Stromal cell of bone marrow (primary cell): ENCODE measurements at regions not wholly inside any gene's neighbourhood (a gene's known extent, or its start where the extent isn't known, plus 50 kb on each side); places are given as distances from the start of the nearest gene placed in this dataset.

ENCODE experiments used
- DNase-seq: peaks from one replicate; pipeline ENCODE4 v3.0.0-alpha.2; 2012; ENCODE audit warnings: low read depth

- DNase-seq, result no peak
These were observed 1616.8 kb upstream of the ACVR2A start for GRCh38 chr2:146228020-146228393.

GRCh38 chr2:146227152-146228019 lies 1617.4 kb upstream of the ACVR2A start:
- no peak for DNase-seq

- no peak for DNase-seq
These were observed 1618.8 kb upstream of the ACVR2A start for GRCh38 chr2:146226077-146226476.

GRCh38 chr2:146221826-146222225 lies 1623.0 kb upstream of the ACVR2A start:
- DNase-seq, result no peak

GRCh38 chr2:146220957-146221356 lies 1623.9 kb upstream of the ACVR2A start:
- DNase-seq, result no peak

DNA sequence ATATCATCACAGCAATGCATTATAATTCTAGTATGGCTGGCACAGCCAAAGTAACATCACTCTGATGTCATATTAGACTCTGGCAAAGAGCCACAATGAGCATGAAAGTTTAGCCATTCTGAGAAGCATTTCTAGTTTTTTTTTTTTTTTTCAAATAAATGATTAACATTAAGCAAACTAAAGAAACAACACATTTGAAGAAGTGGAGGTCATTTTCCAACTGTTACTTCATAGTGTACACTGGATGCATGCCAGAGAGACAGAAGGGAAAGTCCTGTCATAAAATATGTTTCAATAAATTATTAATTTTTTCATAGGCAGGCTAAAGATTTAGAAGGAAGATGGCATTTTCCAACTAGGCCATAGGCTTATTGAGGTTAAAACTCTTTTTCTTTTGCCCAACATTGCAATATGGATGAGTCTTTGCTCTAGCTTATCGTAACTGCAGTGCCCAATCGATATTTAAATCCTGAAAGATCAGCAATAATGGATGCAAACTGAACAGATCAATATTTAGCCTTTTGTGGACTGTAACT lies 1630.4 kb upstream of the ACVR2A start:
- no peak for DNase-seq

DNA sequence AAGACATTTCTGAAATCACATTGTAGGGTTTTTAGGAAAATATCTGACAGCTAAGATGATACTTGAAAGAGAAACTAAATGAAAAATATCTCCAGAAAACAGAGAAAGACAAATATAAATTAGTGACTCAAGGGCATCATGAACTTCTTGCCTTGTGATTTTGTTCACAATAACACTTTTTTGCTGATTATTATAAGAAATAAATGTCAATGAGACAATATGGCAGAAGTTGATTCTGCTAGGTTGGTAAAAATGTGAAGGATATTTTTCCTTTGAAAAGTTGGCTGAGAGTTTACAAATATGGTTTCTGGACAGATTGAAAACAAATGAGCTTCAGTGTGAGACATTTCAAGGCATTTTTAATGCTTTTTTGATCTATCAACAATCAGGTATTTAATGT lies 1631.2 kb upstream of the ACVR2A start:
- no peak for DNase-seq

DNA sequence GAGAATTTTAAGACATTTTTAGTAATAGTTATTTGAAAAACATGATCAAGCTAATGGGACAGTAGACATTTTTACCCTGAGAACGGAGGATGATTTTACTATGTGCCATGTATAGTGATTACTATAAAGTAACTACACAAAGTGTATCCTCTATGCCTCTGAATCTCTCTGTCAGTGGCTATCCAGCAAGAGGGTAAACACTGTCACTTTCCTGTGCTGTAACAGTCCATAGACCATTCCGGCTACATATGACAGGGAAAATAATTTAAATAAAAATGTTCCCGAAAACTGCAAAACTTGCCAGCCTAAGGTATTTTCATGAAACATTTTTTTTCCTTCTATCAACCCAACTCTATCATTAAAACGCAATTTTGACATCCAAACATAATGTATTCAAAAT lies 1632.2 kb upstream of the ACVR2A start:
- DNase-seq, result no peak

- no peak for DNase-seq
These were observed 1635.0 kb upstream of the ACVR2A start for GRCh38 chr2:146209842-146210275.

GRCh38 chr2:146207901-146208300 lies 1636.9 kb upstream of the ACVR2A start:
- DNase-seq, result no peak

DNA sequence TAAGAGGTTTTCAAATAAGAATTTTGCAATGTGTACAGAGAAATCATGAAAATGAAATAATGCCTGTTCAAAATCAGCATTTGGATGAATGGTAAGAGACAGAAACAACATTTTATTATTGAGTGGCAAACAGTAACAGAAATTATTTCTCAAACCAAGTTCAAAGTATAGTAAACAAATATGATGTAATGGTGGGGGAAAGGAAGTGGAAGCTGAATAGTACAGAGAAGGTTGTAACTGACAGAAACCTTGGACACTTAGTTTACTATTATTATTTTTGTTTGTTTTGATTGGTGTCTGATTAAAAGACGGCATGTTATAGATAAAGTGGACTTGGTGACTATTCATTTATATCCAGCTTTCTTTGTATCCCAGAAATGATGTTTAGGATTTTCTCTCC lies 1637.4 kb upstream of the ACVR2A start:
- no peak for DNase-seq

DNA sequence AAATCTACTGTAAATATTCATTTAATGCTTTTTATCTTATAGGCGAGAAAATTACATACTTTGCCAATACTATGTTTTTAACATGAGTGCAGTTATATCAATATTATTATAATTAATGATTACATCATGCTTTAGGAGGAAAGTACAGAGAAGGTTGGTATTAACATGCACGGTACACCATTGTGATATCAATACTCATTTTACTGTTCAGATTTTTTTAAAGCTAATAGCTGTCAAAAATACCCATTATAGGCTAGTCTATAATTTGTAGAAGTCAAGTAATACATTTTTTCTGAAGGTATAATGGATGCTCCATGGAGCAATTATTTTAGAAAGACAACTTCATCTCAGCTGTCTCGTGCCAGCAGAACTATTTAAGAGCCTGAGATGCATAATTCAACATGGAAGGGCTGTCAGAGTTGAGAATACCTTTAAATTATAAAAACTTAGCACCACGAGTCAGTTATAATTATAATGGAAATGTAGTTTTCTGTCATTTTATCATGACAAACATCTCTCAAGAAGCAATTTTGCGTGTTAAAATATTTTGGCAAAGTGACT lies 1641.7 kb upstream of the ACVR2A start:
- DNase-seq, result no peak

GRCh38 chr2:146193619-146194018 lies 1651.2 kb upstream of the ACVR2A start:
- no peak for DNase-seq

DNA sequence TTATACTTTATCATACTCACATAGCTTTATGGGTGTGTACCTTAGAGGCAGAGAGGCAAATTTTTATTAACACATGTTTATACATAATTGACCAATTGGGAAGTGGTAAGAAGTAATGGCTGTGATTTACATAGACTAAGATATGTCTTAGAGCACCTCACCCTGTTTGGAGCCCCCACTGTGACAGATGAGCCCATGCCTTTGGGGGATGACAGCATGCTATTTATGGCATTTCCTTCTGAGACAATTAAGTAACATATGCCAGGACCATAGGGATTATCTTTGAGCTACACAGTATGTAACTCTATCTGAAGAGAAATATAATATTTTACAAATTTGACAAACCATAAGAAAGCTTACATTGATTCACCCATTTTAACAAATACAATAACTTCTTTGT lies 1655.3 kb upstream of the ACVR2A start:
- no peak for DNase-seq

DNA sequence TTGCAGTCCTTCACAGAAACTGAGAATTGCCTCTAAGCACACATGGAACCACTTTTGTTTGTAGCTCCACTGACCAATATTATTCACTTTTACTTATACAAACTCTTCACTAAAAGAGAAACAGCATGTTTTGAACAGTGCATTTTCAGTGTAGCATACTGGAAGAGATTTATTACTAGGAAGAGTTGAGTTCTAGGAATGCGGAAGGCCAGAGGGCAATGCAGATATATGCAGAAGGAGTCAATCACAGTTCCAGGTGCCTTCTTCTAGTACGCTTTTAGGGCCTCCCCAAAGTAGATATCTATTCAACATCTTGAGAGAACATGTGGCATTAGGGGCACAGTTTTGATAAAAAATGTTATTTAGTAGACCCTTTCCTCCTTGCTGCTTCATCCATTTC lies 1654.0 kb upstream of the ZEB2 start:
- no peak for DNase-seq

DNA sequence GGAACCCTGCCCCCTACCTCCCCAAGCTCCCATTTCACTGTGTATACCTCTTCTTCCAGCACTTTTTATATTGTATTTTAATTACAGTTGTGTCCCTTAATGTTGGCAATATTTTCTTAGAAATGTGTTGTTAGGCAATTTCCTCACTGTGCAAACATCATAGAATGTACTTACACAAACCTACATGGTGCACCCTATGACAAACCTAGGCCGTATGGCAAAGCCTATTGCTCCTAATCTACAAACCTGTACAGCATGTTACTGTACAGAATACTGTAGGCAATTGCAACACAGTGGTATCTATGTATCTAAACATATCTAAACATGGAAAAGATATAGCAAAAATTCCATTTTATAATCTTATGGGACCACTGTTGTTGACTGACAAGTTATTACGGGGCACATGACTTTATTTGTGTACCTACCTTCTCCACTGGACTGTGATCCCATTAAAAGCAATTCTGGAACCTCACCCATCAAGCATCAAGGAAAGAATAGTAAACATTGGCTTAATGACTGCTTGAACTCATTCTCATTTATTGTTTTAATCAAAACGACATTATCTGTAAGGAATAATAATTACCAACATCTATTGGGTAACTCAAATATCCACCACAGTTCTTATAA lies 1641.5 kb upstream of the ZEB2 start:
- DNase-seq, result no peak

GRCh38 chr2:146158072-146158674 lies 1638.3 kb upstream of the ZEB2 start:
- no peak for DNase-seq

DNA sequence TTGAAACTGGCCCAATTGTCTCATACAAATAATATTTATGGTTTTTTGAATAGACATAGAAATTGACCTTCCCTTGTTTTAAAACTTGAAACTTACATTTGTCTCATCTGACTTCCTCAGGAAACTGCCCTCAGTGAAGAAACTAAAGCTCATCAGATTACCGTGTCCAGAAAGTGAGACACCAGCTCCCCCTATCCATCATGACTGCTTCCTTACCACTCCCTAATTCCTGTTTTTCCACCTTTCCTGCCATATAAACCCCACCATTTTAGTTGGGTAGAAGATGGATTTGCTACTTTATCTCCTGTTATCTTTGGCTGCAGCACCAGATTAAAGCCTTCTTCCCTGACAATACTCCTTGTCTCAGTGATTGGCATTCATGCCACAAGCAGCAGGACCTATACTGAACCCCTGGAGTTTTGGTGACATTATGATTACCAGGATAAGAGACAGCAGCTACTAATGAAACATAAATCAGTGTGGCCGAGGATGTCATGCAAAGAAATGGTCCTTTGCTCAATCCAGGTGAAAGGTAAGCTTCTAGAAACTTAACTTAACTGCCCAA lies 1627.6 kb upstream of the ZEB2 start:
- DNase-seq, result no peak

DNA sequence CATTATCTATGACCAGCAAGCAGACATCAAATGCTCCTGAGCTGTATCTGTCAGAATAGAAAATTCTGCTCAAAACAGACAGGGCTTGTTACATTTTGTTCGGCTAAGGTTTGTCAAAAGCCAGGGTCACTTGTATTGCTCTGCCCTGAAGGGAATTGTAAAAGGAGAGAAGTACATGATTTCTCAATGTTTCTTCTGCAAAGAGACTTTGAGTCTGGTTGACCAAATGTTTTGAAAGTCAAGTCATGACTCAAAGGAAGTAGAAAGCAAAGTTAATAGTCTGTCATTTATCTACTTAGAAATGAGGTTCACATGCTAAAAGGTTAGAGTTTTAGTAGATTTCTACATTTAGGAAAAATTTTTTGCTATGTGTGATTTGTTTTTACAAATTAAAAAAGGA lies 1624.1 kb upstream of the ZEB2 start:
- DNase-seq, result no peak

DNA sequence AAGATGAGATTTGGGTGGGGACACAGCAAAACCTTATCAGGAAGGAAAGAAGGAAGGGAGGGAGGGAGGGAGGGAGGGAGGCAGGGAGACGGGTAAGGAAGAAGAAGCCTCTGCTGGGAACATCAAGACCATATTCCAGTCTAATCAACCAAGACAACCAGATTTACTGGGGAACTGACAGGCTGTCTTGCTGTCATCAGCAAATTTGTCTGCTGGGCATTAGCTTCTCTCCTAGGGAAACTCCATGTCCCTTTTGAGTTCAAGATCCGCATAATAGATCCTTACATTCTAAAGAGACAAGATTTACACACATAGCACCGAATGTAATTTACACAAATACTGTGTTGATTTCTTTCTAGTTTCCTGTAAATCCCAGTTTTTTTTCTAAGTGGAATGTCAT lies 1618.9 kb upstream of the ZEB2 start:
- DNase-seq, result no peak

GRCh38 chr2:146135245-146135644 lies 1615.3 kb upstream of the ZEB2 start:
- DNase-seq, result no peak

DNA sequence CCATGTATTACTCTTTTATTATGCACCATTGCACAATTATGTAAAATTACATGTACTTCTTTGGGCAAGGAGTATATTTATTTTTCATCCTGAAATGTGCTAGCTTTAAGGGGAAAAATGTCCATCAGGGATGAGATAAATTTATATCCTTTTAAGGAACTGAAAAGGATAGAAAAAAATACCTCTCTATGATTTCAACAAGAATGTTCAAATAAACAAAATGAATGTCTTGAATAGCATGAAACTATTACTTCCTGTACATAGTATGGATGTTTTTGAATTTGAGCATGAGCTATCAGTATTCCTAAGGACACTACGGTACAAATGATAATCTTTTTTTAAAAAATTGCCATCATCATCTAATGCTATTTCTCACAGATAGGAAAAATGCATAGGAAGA lies 1611.9 kb upstream of the ZEB2 start:
- no peak for DNase-seq
